ENCODE measurements at regions not wholly inside any gene's neighbourhood (a gene's known extent, or its start where the extent isn't known, plus 50 kb on each side); places are given as distances from the start of the nearest gene placed in this dataset.

DNA sequence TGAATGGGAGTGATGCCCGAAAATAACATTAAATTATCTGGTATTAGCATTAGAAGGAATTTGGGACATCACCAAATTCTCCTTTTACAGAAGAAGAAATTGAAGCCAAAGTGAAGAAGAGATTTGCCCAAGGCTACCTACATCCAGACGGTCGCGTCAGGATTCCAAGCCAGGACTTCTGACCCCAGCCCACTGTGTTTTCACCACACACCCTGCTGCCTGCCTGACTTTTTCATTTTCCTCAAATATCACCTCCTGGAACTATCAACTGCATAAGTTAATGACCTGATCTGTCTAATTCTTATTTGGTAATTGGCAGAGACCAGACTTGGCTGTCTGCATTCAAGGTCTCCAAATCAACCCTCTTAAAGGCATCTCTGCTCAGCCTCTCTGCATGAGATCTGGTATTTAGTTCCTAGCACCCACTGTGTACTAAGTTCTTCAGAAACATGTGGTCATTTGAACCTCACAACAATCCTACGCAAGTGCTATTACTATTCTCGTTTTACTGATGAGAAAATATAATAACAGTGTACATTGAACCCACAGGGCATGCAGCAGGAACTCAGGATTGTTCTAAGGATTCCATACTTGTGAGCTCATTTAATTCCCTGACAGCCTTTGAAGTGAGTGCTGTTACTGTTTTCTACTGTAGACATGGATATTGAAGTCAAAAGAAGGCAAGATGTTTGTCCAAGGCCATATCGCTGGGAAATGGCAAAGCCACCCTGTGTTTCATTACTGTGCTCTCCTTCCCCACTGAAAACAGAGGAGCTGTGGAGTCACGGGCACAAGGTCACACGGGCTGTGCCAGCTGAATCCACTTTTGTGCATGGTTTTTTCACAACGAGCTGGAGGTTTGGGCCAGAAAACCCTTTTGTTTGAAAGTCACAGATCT, 195.2 kb upstream of the C1QTNF7 start:
- no peak for TF ChIP-seq CTCF (conservative IDR thresholded peaks at IDR 0.05)
- no peak for TF ChIP-seq ZFX (IDR thresholded peaks at IDR 0.05)
- H3K27ac ChIP-seq = no peak overlapping the region

GRCh38 chr4:15233264-15233597, 194.6 kb upstream of the C1QTNF7 start:
- TF ChIP-seq CTCF (conservative IDR thresholded peaks at IDR 0.05) (no peak), ZFX (IDR thresholded peaks at IDR 0.05) (no peak)
- no peak overlapping the region for H3K27ac ChIP-seq

- H3K27ac ChIP-seq = no peak overlapping the region
- TF ChIP-seq CTCF (conservative IDR thresholded peaks at IDR 0.05) = no peak
- no peak for TF ChIP-seq ZFX (IDR thresholded peaks at IDR 0.05)
These were observed 194.2 kb upstream of the C1QTNF7 start for GRCh38 chr4:15233626-15234025.

- TF ChIP-seq ZFX (IDR thresholded peaks at IDR 0.05) (no peak), CTCF (conservative IDR thresholded peaks at IDR 0.05) (no peak)
- no peak overlapping the region for H3K27ac ChIP-seq
These were observed 193.5 kb upstream of the C1QTNF7 start for GRCh38 chr4:15234116-15234855.

- H3K27ac ChIP-seq = no peak overlapping the region
- TF ChIP-seq CTCF (conservative IDR thresholded peaks at IDR 0.05) = no peak
- TF ChIP-seq ZFX (IDR thresholded peaks at IDR 0.05) = no peak
These were observed 193.0 kb upstream of the C1QTNF7 start for GRCh38 chr4:15234856-15235126.

GRCh38 chr4:15235135-15235534, 192.7 kb upstream of the C1QTNF7 start:
- TF ChIP-seq CTCF (conservative IDR thresholded peaks at IDR 0.05) = no peak
- TF ChIP-seq ZFX (IDR thresholded peaks at IDR 0.05) = no peak
- no peak overlapping the region for H3K27ac ChIP-seq

- no peak overlapping the region for H3K27ac ChIP-seq
- TF ChIP-seq ZFX (IDR thresholded peaks at IDR 0.05) (no peak), CTCF (conservative IDR thresholded peaks at IDR 0.05) (no peak)
These were observed 190.1 kb upstream of the C1QTNF7 start for GRCh38 chr4:15237648-15238230.

All from C4-2B (cell line).